ENCODE measurements at regions not wholly inside any gene's neighbourhood (a gene's known extent, or its start where the extent isn't known, plus 50 kb on each side); places are given as distances from the start of the nearest gene placed in this dataset.
A peak's percentile ranks its signal among the peaks of the same experiment; 100 is the strongest.

DNA sequence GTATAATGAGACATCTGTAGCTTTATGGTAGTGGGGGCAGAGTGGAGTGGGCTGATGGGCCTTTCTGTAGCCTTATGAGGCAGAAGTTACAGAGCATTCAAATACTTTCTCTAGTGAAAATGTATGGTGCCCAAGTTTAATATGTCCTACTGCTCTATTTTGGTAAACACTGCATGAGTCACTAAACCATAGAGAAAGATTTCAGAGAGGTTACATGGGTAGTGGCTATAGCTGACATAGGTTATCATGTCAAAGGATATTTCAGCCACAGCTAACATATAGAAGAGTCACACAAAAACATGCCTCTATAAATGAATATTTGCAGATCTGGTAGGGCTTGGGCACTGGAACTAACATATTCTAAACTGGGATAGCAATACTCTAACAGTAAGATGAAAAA, 212.4 kb upstream of the USP25 start:
- no peak overlapping the region for H3K27ac ChIP-seq
- TF ChIP-seq CTCF (IDR thresholded peaks at IDR 0.05), result no peak
- TF ChIP-seq ZFX (IDR thresholded peaks at IDR 0.05; ENCODE audit: borderline replicate concordance), result no peak

DNA sequence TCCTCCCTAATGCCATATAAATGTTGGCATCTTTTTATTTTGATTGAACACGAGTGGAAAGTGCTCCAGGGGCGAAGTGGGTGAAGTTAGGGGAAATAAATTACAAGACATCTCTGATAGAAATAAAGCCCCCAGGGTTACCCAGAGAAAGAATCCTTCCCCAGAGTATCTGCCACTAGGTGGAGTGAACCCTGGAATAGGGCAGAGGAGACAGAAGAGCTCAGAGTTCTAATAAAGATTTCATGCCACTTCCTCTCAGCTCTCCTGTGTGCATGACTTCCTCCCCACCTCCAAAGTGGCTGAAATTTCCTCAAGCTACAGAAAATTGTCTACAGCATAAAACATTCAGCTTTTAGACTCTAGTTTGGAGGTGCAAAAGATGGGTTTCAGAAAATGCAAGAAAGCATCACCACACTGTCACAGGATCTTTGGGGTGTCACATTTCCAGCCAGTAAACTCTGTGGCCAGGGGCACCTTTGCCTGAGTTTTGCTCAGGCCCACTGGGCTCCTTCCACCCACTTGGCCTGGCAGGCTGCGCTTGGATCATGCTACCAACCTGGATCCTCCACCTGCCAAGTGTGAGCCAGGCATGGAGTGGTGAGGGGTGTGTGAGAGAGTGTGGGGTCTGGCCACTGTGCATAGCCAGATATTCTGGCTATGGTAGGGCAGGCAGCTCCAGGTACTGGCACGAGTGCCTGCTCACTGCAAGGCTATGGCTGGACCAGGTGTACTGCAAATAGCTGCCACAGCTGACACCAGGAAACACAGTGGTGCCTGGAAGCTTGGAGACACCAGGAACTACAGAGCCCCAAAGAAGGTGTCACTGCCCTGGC, 208.8 kb upstream of the USP25 start:
- TF ChIP-seq CTCF (IDR thresholded peaks at IDR 0.05), result peak; percentile 20; the same call in 1 of the 2 replicates
- TF ChIP-seq ZFX (IDR thresholded peaks at IDR 0.05; ENCODE audit: borderline replicate concordance), result no peak
- H3K27ac ChIP-seq, result no peak overlapping the region

DNA sequence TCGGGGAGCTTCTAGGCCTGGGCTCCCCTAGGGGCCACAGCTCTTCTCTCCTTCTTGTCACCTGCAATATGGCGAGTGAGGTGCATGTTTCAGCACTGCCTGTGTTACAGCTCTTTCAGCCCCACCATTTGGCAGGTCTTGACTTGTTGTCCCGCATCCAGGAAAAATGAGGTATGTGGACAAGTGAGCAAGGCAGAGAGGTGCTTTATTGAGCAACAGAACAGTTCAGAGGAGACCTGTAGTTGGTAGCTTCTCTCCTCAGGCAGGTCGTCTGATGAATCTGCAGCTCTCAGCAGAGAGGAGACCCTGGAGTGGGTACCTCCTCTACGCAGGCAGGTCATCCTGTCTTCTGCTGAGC, 208.2 kb upstream of the USP25 start:
- H3K27ac ChIP-seq, result no peak overlapping the region
- no peak for TF ChIP-seq CTCF (IDR thresholded peaks at IDR 0.05)
- no peak for TF ChIP-seq ZFX (IDR thresholded peaks at IDR 0.05; ENCODE audit: borderline replicate concordance)

DNA sequence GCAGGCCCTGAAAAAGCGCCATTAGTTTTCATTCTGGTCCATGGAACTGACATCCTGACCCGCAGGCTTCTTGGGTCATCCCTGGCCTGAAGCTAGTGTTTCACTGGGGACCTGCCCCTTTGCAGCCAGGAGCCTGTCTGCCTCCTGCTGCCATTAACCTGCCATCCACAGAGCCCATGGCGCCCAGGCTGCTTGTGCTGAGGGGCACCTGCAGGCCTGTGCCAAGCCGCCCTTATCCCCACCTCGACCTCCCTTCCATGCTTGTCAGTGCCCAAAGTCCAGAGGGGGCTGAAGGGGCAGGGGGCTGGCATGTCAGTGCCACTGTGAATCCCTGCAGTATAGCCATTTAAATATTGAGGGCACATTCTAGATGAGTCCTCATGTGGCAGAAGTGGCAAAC, 207.6 kb upstream of the USP25 start:
- no peak for TF ChIP-seq ZFX (IDR thresholded peaks at IDR 0.05; ENCODE audit: borderline replicate concordance)
- TF ChIP-seq CTCF (IDR thresholded peaks at IDR 0.05), result no peak
- no peak overlapping the region for H3K27ac ChIP-seq

- H3K27ac ChIP-seq, result no peak overlapping the region
- TF ChIP-seq CTCF (IDR thresholded peaks at IDR 0.05) (no peak), ZFX (IDR thresholded peaks at IDR 0.05; ENCODE audit: borderline replicate concordance) (no peak)
Observed at GRCh38 chr21:15524855-15525254, 204.9 kb upstream of the USP25 start.

GRCh38 chr21:15526798-15527197, 203.0 kb upstream of the USP25 start:
- H3K27ac ChIP-seq, result no peak overlapping the region
- TF ChIP-seq CTCF (IDR thresholded peaks at IDR 0.05), result no peak
- no peak for TF ChIP-seq ZFX (IDR thresholded peaks at IDR 0.05; ENCODE audit: borderline replicate concordance)

DNA sequence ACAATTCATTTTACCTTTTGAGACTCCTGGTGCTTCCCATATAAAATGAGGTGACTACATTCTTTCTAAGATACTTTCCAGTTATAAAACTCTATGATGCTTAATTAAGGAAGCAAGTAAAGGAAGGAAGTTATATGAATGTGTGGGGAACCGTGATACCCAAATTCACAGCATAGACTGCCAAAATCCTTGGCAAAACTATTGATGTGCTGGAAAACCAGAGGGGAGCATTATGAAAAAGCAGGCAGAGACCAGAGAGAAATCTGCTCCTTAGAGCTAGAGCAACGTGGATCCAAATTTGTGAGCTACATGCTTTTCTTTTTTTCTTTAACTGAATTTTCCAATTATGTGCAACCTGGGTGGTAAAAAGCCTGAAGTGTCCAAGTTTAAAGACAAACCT, 201.4 kb upstream of the USP25 start:
- TF ChIP-seq CTCF (IDR thresholded peaks at IDR 0.05) (no peak), ZFX (IDR thresholded peaks at IDR 0.05; ENCODE audit: borderline replicate concordance) (no peak)
- no peak overlapping the region for H3K27ac ChIP-seq
